GM19193 (cell line): ENCODE measurements at regions not wholly inside any gene's neighbourhood (a gene's known extent, or its start where the extent isn't known, plus 50 kb on each side); places are given as distances from the start of the nearest gene placed in this dataset.

ENCODE experiments used
- POLR2A ChIP-seq: IDR thresholded peaks from 4 replicates; pipeline ENCODE4 v1.6.1; 2011; ENCODE audit not compliant: insufficient read depth, insufficient read length; ENCODE audit errors: extremely low read depth

DNA sequence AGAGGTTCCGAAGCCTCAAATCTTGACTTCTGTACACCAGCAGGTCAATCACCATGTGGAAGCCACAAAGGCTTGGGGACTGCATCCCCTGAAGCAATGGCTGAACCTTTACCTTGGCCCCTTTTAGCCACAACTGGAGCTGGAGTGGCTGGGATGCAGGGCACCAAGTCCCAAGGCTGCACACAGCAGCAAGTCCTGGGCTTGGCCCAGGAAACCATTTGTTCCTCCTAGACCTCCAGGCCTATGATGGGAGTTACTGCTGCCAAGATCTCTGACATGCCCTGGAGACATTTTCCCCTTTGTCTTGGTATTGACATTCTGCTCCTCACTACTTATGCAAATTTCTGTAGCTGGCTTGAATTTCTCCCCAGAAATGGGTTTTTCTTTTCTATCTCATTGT is 285.9 kb downstream of the ASXL3 start:
- no peak for TF ChIP-seq POLR2A

DNA sequence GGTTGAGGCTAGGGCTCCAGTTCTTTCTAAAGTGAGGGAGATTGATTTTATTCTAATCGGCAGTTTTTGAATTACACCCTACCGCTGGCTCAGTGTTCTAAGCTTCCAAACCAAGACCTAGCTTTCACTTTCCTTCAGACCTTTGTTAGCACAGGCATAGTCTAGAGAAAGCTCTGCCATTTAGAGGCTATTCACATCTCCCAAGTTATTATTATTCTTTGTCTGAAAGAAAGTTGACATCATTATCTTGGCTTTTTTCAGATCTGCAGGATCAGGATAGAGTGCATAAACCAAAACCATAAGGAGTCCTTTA is 276.8 kb downstream of the ASXL3 start:
- no peak for TF ChIP-seq POLR2A

DNA sequence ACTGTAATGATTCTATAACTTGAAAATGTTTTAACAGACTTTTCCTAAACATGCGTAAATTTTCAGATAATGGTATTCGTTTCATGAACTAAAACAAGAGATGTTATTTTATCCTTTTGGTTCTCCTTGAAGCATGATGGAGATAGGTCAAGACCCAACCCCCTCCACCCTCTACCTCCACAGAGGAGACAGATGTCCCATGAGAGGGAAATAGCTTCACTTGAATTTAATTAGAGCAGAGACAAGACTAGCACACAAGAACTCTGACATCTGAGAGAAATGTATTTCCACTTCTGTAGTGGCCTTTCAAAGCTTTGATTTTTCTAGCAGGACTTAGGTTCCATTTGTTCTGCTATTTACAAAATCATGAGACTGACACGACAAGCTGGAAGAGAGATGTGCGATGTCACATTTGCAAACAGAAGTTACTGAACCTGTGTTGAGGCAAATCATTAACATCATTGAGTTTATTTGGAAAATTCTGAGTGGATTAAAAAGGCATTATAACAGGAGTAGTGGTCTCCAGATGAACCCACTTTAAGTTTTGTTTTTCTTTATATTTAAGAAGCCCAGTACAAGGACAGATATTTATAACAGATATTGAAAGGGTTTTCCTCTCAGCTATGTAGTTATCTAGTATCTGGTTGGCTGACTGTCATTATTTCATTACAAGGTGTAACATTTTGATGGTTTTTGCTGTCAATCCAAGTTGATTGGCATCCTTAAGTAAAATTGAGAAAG is 276.2 kb downstream of the ASXL3 start:
- TF ChIP-seq POLR2A, result no peak

DNA sequence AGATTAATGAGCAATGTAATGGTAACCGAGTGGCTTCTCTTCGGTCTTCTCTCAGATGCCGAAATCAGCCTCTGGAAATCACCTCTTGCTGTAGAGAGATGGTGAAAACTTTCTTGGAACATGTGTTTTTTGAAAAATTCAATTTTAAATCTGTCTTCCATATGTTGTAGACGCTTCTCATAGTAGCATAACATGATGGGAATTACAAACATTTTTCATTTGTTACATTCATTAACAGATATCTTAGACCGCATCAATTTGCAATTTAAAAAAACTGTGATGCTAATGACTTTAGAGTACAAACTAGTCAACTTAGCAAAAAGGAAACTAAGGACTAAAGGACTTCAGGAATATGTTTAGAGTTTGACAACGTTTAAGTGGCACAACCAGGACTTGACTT is 275.2 kb downstream of the ASXL3 start:
- TF ChIP-seq POLR2A, result no peak

DNA sequence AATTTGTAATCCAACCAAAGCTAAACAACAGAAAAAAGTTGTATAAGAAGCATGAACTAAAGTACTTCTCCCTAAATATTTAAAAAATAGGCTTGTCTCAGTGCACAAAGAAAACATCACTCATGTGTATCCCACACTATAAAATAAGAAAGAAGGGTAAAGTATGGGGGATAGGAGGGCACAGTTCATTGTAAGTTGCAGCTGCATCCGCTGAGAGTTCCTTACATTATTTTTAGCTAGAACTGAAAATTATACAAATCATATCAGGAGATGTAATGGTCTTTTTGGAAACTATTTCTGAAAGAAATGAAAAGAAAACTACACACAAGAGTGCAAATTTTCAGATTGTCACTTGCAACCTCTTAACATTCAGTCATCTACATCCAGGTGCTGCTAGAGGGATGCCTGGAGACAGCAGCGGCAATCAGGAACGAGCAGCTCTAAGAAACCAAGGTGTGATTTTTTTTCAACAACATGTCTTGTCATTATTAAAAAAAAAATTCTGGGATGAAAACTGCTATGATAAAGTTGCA is 273.6 kb downstream of the ASXL3 start:
- TF ChIP-seq POLR2A, result no peak

DNA sequence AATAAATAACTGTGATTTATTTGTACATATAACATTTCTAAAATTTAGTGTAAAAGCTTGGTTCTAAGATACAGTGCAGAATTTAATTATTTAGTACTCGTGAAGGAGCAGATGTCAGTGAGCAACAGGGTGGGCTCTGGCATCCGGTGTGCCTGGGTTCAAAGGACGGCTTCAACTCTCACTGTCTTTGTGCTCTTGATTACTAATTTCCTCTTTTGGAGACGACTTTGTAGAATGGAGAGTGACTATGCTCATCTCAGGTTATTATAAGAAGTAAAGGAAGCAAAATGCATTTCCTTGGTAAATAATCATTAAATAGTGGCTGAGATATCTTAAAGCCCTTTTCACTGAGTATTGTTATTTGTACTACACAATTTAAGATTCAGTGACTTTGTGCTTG is 271.7 kb downstream of the ASXL3 start:
- TF ChIP-seq POLR2A, result no peak

DNA sequence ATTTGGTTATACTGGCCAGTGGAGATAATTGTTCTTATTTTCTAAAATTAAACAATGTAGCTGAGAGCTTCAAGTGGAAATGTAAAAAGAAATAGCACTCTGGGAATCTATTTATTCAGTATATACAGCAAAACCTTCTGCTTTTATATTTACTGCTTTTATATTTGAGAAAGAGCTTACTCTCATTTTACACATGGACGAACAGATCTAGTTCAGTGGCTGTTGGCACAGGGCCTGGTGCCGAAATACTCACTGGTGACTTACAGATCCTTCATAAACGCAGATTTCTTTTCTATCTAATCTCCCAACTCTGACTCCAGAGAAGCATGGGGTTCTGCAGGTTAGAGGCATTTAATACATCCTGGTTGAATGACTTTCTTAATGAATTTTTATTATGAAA is 266.2 kb downstream of the ASXL3 start:
- no peak for TF ChIP-seq POLR2A

DNA sequence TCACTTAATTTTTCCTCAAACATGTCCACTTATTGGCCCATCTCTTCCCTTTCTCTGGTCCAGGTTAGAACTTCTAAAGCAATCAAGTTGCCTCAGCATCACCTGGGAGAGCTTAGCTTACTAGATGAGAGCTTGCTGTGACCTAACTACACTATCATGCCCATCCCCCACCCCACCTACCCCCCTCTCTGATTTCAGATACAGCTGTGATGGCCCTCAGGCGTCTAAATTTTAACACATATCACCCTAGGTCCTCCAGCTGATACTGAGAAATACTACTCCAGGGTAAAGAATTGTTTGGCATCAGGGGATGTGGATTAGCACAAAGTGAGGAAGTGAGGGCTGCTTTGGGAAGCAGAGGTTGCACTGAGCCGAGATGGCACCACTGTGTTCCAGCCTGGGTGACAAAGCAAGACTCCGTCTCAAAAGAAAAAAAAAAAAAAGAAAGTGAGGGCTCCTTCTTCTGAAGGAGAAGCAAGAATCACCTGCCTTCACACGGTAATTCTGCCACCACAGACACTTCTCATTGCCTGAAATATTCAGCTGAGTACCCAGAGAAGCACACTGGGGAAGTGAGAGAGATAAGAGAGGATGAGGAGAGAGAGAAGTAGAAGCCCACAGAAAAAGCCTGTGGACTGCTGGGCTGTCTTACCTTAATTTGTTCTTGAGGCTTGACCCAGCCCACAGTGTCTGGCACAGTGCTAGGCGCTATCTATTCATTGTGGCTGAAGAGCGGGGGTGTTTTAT is 263.4 kb downstream of the ASXL3 start:
- TF ChIP-seq POLR2A, result no peak

DNA sequence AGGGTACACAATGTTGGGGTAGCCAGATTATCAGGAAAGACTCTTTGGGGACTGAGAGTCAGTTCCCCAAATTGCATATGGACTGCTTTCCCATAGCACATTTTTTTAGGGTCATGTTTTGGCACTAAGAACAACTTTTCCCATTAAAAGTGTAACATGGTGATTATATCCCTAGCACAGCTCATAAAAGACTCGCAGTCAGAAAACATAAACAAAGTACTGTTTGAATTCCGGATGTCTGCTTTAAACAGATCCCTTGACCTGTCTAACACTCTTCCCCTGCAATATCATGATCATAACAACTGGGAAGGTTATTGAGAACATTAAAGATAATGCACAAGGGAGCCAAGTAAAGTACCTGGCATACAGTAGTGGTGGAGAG is 262.2 kb downstream of the ASXL3 start:
- no peak for TF ChIP-seq POLR2A

DNA sequence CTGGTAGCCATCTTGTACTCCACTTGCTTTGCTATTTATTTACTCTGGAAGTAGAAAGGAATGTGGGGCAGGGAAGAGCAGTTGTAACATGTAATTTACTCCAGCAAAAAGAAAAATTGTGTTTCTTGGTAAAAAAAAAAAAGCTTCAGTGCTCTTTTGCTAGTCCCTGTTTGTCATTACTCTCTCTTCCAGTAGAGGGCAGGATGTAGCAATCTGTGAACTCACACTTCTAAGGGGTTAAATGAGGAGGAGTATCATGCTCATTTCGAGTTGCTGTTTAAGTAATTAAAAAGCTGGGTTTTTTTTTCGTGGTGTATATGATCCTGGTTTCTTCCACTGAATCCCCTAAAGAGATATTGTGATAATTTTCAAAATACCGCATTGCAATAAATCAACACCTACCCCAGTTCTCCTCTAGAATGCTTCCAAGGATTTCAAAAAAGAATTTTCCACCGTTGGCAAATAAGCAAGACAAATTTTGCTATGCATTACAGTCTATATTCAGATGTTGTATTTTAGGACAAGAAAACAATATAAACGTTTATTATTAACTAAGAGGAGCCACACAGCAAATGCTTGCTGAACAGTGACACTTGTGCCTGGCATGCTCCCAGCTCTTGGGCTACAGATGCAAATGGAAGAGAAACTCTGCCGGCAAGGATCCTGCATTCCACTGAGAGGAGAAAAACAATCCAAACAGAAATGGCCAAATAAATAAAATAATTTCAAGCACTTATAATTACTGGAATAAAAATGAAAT is 261.6 kb downstream of the ASXL3 start:
- no peak for TF ChIP-seq POLR2A

DNA sequence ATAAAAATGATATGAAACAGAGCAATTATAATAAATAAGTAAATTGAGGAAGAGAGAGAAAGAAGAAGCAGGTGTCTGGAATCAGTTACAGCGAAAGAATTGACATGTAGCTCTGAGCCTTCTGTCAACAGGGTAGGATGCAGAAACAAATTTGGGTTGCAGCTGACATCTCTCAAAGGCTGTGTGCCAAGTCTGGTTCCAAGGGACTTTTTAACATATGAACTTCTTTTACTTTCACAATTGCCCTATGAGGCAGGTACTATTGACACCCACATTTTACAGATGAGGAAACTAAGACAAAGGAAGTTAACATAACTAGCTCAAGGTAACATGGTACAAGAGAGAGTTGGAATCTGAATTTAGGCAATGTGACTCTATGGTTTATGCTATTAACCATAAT is 260.0 kb downstream of the ASXL3 start:
- no peak for TF ChIP-seq POLR2A

DNA sequence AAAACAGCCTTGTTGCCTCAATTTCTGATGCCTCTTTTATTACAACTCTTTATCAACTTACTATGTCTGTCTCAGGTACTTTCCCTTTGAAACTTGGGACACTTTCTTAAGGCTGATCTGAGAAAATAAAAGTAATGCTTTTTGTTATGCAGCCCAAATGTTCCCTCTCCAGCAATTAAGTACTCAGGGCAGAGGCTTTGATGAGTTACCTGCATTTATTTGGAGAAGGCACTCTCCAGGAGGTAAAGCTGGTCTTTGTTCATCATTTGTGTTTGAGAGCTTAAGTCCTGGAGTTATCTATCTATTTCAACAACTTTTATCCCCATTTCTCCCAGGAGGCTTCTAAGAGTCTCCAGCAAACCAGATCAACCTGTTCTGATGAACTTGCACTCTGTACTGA is 259.2 kb downstream of the ASXL3 start:
- no peak for TF ChIP-seq POLR2A

DNA sequence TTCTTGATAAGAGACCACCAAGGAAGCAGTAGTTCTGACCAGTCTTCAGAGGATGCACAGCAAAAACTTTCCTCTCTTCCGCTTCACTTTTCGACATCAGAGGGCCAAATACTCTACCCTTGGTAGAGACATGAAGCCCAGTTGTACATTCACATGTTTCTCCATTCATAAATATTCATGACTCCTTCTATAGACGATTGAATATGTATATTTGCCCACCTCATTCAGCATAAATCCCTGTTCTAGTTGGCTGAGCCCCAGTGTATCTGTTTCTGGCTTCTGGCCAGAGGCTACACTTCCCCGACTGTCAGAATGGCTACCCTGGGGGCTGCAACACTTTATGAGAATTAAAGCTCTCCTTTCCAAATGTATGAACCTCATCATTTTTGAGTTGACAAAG is 258.5 kb downstream of the ASXL3 start:
- no peak for TF ChIP-seq POLR2A

DNA sequence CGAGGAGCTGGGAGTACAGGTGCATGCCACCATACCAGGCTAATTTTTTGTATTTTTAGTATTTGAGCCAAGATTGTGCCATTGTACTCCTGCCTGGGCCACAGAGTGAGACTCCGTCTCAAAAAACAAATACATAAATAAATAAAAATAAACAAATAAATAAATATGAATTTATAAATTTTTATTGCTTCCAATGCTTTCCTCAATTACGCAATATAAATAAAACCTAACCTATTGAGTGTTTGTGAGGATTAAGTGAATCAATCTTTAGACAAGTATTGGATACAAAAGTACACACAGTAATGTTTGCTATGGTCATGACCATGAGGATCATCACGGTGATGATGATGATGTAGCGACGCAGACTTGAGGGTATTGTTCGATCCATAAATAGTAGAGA is 257.4 kb downstream of the ASXL3 start:
- TF ChIP-seq POLR2A, result no peak

DNA sequence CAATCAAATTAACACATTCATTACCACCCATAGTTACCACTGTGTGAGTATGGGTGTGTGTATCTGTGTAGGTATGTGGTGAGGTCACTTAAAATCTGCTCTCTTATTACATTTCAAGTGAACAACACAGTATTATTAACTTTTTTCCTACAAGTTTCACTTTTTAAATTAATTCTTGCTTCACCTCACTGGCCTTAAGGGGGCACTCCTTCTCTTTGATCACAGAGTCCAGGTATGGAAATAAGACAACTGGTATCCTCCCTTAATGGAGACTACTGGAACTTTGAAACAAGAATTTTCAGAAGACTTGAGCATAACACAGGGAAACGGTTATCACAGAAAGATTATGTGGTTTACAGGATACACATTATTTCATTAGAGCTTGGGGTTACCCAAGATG is 255.8 kb downstream of the ASXL3 start:
- no peak for TF ChIP-seq POLR2A

DNA sequence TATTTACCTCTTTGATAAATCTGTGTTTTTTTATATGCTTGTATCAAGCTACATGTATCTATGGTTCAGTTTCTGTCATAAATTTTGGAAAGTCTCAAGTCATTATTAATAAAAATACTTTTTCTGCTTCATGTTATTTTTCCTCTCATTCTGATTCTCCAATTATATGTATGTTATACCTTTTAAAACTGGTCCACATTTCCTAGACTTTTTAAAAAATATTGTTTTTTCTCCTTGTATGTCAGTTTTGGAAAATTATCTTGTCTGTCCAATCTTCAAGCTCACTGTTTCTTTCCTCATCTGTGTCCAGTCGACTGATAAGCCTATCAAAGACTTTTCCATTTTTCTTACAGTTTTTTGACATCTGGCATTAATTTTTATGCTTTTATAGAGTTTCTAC is 253.4 kb downstream of the ASXL3 start:
- no peak for TF ChIP-seq POLR2A
